BLaER1 (cell line): ENCODE measurements at regions not wholly inside any gene's neighbourhood (a gene's known extent, or its start where the extent isn't known, plus 50 kb on each side); places are given as distances from the start of the nearest gene placed in this dataset.

Source experiments
- H3K27ac ChIP-seq: shearing (Covaris generic); formaldehyde crosslinking; 2 replicates; pipeline ENCODE4 v1.8.1; 2022
- H3K27me3 ChIP-seq: shearing (Covaris generic); formaldehyde crosslinking; 2 replicates; pipeline ENCODE4 v1.8.1; 2022
- H3K36me3 ChIP-seq: shearing (Covaris generic); formaldehyde crosslinking; 2 replicates; pipeline ENCODE4 v1.8.1; 2022
- H3K4me1 ChIP-seq: shearing (Covaris generic); formaldehyde crosslinking; 2 replicates; pipeline ENCODE4 v1.8.1; 2022
- H3K4me2 ChIP-seq: shearing (Covaris generic); formaldehyde crosslinking; 2 replicates; pipeline ENCODE4 v1.8.1; 2022
- H3K4me3 ChIP-seq: shearing (Covaris generic); formaldehyde crosslinking; 2 replicates; pipeline ENCODE4 v1.8.1; 2022
- H3K9ac ChIP-seq: shearing (Covaris generic); formaldehyde crosslinking; 2 replicates; pipeline ENCODE4 v1.8.1; 2022
- H3K9me3 ChIP-seq: shearing (Covaris generic); formaldehyde crosslinking; 2 replicates; pipeline ENCODE4 v1.8.1; 2022
- H4K20me1 ChIP-seq: shearing (Covaris generic); formaldehyde crosslinking; 2 replicates; pipeline ENCODE4 v1.8.1; 2022
- Cebpa-rat ChIP-seq: shearing (Covaris generic); IDR thresholded peaks from 2 replicates; pipeline ENCODE4 v1.8.1; 2022

DNA sequence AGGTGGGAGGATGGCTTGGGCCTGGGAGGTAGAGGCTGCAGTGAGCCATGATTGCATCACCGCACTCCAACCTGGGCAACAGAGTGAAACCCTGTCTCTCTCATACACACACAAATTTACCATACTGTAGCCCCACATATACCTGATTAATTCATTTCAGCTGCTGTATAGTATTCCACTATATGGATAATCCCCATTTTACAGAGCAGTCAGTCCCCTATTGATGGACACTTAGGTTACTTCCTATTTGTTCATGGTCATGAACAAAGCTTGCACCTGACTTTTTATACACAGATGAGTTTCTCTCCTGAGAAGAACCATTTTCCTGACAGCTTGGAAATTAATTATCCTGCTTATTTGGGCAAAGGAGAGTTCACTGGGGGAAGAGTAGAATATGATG is 59.2 kb downstream of the EMX2 start:
- H3K27ac ChIP-seq = no peak overlapping the region
- no peaks in the 10 kb centered on the region for H3K36me3 ChIP-seq
- no peaks in the 10 kb centered on the region for H3K4me1 ChIP-seq
- no peaks in the 10 kb centered on the region for H3K27me3 ChIP-seq
- H3K9ac ChIP-seq = no peak overlapping the region
- H3K4me3 ChIP-seq = no peak overlapping the region
- H3K9me3 ChIP-seq = no peaks in the 10 kb centered on the region
- TF ChIP-seq Cebpa-rat = no peak
- no peak overlapping the region for H3K4me2 ChIP-seq
- no peaks in the 10 kb centered on the region for H4K20me1 ChIP-seq

DNA sequence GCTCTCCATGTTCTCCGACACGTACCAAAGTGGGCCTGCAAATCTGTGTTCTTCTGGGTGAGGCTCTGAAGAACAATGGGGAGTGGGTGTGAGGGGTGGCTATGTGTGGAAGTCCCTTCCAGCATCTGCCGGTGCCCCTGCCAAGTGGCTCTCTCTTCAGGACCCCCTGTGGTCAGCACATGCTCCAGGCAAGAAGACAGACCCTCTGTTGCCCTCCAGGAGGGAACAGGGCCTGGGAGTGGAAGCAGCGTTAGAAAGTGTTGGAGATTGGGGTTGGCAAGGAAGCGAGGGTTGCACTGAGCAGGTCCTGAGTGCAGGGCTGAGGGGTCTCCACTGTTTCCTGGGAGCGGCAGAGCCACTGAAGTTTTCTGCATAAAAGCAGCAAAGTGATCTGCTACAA is 60.5 kb downstream of the EMX2 start:
- H4K20me1 ChIP-seq = no peaks in the 10 kb centered on the region
- no peaks in the 10 kb centered on the region for H3K27me3 ChIP-seq

DNA sequence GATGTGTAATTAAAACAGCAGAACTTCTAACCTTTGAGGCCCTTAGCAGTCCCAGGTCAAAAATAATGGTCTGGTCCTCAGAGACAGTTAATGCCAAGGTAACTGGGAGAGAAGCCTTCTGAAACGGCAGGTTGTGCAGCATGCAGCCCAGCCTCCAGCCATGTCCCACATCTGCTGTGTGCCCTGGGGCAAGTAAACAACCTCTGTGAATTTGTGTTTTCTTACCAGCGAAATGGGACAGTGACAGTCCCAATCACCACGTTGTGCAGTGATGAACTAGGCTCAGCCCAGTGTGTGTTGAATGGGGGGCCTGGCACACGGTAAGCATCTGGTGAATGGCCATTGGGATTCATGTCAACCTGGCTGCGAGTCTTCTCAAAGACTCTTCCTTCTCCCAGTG is 61.2 kb downstream of the EMX2 start:
- H3K4me1 ChIP-seq = no peaks in the 10 kb centered on the region
- H3K27ac ChIP-seq = no peak overlapping the region
- no peaks in the 10 kb centered on the region for H3K27me3 ChIP-seq
- no peaks in the 10 kb centered on the region for H3K9me3 ChIP-seq
- no peak overlapping the region for H3K4me3 ChIP-seq
- no peak for TF ChIP-seq Cebpa-rat
- no peak overlapping the region for H3K4me2 ChIP-seq
- H4K20me1 ChIP-seq = no peaks in the 10 kb centered on the region
- H3K9ac ChIP-seq = no peak overlapping the region
- H3K36me3 ChIP-seq = no peaks in the 10 kb centered on the region

More for the DNA sequence above, 60.5 kb downstream of the EMX2 start:
- H3K36me3 ChIP-seq = no peaks in the 10 kb centered on the region
- H3K9me3 ChIP-seq = no peaks in the 10 kb centered on the region
- no peak overlapping the region for H3K4me2 ChIP-seq
- no peaks in the 10 kb centered on the region for H3K4me1 ChIP-seq
- no peak overlapping the region for H3K9ac ChIP-seq
- H3K4me3 ChIP-seq = no peak overlapping the region
- H3K27ac ChIP-seq = no peak overlapping the region
- TF ChIP-seq Cebpa-rat = no peak

DNA sequence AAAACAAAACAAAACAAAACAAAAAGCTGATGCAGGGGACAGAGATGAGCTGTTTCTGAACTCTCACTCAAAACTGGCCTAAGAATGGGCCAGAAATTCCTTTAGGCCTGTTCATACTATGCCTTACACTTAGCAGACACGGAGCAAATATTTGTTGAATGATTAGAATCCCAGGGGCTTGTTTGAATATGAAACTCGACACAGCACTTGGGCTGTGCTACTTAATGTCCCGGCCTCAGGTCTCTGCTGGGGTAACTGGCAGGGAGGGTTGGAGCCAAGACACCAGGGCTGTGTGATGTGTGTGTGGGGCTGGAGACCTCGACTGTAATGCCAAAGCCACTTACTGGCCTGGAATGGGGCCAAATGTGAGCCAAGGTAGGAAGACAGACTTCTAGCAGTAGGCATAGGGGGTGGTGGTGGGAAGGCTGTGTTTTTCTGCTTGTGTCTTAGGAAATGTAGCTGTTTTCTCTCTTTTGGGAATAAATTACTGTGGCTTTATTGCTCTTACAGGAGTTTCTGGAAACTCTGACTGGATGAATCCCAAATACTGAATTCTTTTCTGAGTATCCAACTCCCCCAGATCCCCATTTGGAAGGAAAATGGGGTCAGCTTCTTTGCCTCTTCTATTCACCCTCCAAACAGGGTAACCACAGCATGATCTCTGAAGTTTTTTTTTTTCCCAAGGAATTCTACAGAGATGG is 66.7 kb downstream of the EMX2 start:
- Histone ChIP-seq H3K36me3 (no peaks in the 10 kb centered on the region), H3K27me3 (no peaks in the 10 kb centered on the region), H3K9ac (no peak overlapping the region), H3K27ac (no peak overlapping the region), H3K4me1 (peaks cover 6% of the 10 kb centered on the region), H3K4me2 (no peak overlapping the region), H4K20me1 (no peaks in the 10 kb centered on the region), H3K9me3 (no peaks in the 10 kb centered on the region), H3K4me3 (no peak overlapping the region)
- TF ChIP-seq Cebpa-rat = no peak

DNA sequence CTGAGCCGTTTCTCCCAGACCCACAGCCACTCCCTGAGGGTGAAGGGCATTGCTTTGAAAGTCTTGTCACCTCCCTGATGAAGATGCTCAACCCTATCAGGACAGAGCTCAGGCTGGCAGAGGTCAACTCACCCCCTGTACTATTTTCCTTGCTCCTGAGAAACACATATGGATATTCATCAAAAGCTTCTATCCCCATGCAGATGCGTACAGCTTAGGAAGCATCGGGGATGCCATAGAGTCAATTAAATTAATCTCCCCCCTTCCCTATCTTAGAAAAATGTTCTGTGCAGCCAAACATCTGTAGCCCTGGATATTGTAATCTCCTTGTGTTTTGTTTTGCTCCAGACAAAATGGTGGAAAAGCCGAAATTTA is 67.2 kb downstream of the EMX2 start:
- Histone ChIP-seq H3K9ac (no peak overlapping the region), H3K4me1 (peaks cover 6% of the 10 kb centered on the region), H3K9me3 (no peaks in the 10 kb centered on the region), H3K4me2 (peak overlapping the region; percentile 36), H3K4me3 (no peak overlapping the region), H4K20me1 (no peaks in the 10 kb centered on the region), H3K36me3 (no peaks in the 10 kb centered on the region), H3K27ac (no peak overlapping the region), H3K27me3 (no peaks in the 10 kb centered on the region)
- no peak for TF ChIP-seq Cebpa-rat

DNA sequence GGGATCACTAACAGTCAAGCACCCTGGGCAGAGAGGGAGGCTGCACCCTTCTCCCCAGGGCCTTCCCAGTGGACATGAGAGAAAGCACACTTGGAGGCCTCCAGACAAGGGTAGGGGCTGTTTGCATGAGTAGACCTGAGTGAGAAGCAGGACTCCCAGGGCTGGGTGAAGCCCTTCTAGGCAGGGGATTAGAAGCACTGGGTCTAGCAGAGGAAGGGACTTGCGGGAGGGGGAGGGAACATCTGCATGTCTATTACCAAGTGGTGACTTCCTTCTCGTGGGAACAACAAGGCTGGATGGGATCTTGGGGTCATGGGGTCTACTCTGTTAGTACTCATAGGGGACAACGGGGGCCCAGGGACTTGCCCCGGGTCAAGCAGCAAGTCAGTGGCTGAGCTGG is 67.8 kb downstream of the EMX2 start:
- Histone ChIP-seq H3K9ac (no peak overlapping the region), H3K36me3 (no peaks in the 10 kb centered on the region), H4K20me1 (no peaks in the 10 kb centered on the region), H3K27ac (no peak overlapping the region), H3K4me3 (no peak overlapping the region), H3K4me2 (peak overlapping the region; percentile 36), H3K4me1 (peaks cover 6% of the 10 kb centered on the region), H3K9me3 (no peaks in the 10 kb centered on the region), H3K27me3 (no peaks in the 10 kb centered on the region)
- no peak for TF ChIP-seq Cebpa-rat

DNA sequence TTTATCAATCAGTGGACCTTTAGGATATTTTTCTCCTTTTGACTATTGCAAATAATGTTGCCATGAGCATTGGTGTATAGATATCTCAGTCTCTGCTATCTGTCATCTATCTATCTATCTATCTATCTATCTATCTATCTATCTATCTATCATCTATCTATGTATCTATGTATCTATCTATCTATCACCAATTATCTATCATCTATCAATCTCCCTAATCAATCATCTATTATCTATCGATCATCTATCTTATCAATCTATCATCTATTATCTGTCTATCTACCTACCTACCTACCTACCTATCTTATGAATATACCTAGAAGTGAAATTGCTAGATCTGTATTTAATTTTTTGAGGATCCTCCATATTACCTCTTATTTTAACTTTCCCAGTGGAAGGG is 69.6 kb downstream of the EMX2 start:
- Histone ChIP-seq H3K4me2 (no peak overlapping the region), H3K36me3 (no peaks in the 10 kb centered on the region), H3K4me3 (no peak overlapping the region), H3K9ac (no peak overlapping the region), H3K27ac (no peak overlapping the region), H3K9me3 (no peaks in the 10 kb centered on the region), H3K27me3 (no peaks in the 10 kb centered on the region), H3K4me1 (peaks cover 6% of the 10 kb centered on the region), H4K20me1 (no peaks in the 10 kb centered on the region)
- TF ChIP-seq Cebpa-rat = no peak

DNA sequence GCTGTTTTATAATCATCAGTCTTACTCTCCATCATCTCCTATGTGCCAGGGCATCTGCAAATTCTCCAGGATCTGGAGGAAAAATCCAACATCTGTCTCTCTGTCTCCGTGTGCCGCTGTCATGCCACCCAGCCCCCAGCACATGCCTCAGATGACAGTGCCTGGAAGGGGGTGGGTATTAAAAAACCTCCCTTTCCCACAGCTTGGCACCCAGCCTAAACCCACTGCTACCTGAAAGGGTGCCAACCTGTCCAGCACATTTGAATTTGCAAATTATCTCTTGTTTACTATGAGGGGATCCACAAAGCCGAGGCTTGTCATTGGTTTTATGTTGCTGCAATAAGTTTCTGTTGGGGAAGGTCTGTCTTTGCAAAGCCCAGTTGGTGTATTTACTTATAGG is 73.1 kb downstream of the EMX2 start:
- H4K20me1 ChIP-seq = no peaks in the 10 kb centered on the region
- no peak overlapping the region for H3K4me3 ChIP-seq
- no peak overlapping the region for H3K27ac ChIP-seq
- H3K36me3 ChIP-seq = no peaks in the 10 kb centered on the region
- H3K9me3 ChIP-seq = no peaks in the 10 kb centered on the region
- no peak overlapping the region for H3K9ac ChIP-seq
- no peak overlapping the region for H3K4me2 ChIP-seq
- no peak for TF ChIP-seq Cebpa-rat
- H3K4me1 ChIP-seq = no peaks in the 10 kb centered on the region
- H3K27me3 ChIP-seq = no peaks in the 10 kb centered on the region

DNA sequence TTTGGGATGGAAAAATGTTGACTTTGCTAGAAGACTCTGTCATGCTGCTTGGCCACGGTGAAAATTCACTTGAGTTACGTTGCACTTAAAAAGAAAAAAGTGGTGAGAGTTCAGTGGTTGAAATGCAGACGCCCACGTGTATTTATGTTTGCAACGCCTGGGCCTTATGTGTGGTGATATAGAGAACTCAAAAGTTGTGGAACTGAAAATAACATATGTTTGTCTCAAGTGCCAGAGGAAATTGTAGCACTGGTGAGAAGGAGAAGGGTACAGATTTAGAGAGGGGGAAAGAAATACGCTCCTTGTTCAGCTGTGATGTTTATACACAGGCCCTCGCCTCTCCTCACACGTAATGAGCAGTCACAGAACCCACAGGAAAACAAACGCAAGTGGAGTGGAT is 73.6 kb downstream of the EMX2 start:
- H3K4me1 ChIP-seq = no peaks in the 10 kb centered on the region
- TF ChIP-seq Cebpa-rat = no peak
- H3K27me3 ChIP-seq = no peaks in the 10 kb centered on the region
- no peak overlapping the region for H3K4me3 ChIP-seq
- no peak overlapping the region for H3K9ac ChIP-seq
- no peak overlapping the region for H3K4me2 ChIP-seq
- no peaks in the 10 kb centered on the region for H4K20me1 ChIP-seq
- no peaks in the 10 kb centered on the region for H3K36me3 ChIP-seq
- H3K27ac ChIP-seq = no peak overlapping the region
- H3K9me3 ChIP-seq = no peaks in the 10 kb centered on the region

DNA sequence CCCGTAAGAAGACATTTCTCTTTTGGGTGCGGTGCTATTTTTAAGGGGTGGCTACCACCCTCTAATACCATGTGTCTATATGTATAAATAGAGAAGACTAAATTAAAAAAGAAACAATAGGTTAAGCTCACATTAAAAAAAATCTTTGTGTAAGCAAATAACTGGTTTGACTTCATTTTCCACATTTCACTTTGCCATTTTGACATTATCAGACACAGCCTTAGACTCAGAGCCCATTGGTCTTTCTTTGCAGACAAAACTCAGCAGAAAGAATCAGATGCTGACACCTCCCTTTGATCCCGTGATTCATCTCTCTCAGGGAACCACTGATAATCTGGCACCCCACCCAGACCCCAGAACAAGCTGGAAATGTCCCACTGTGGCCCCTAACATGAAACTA is 74.5 kb downstream of the EMX2 start:
- H3K4me1 ChIP-seq = no peaks in the 10 kb centered on the region
- H3K27me3 ChIP-seq = no peaks in the 10 kb centered on the region
- no peak overlapping the region for H3K9ac ChIP-seq
- H3K9me3 ChIP-seq = no peaks in the 10 kb centered on the region
- H3K4me2 ChIP-seq = no peak overlapping the region
- H3K4me3 ChIP-seq = no peak overlapping the region
- H4K20me1 ChIP-seq = no peaks in the 10 kb centered on the region
- no peaks in the 10 kb centered on the region for H3K36me3 ChIP-seq
- no peak overlapping the region for H3K27ac ChIP-seq
- TF ChIP-seq Cebpa-rat = no peak

DNA sequence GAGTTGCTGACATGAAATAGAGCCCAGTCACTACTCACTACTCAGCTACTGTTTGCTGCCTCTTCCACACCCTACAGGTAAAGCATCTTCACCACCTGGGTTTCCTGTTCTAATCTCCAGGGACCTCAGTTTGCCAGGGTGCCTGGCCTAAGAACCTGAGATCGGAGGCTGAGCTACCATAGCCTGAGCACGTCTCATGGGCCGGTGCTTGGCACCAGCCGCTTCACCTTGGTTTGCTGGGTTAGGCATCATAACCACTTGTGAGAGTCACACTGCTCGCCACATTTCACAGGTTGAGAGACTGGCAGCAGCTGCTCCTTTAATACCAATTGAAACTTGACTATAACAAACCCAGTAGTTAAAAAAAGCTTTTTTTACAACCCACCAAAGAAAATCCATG is 75.1 kb downstream of the EMX2 start:
- no peaks in the 10 kb centered on the region for H3K9me3 ChIP-seq
- H3K4me3 ChIP-seq = no peak overlapping the region
- no peak overlapping the region for H3K27ac ChIP-seq
- no peak overlapping the region for H3K4me2 ChIP-seq
- H3K9ac ChIP-seq = no peak overlapping the region
- H4K20me1 ChIP-seq = no peaks in the 10 kb centered on the region
- H3K27me3 ChIP-seq = no peaks in the 10 kb centered on the region
- no peak for TF ChIP-seq Cebpa-rat
- H3K36me3 ChIP-seq = no peaks in the 10 kb centered on the region
- H3K4me1 ChIP-seq = no peaks in the 10 kb centered on the region
